ENCODE measurements at regions not wholly inside any gene's neighbourhood (a gene's known extent, or its start where the extent isn't known, plus 50 kb on each side); places are given as distances from the start of the nearest gene placed in this dataset.

GRCh38 chr15:61383421-61383820 lies 154.3 kb upstream of the RORA start:
- TF ChIP-seq CTCF (IDR thresholded peaks at IDR 0.05 in 2 of 3, conservative IDR thresholded peaks at IDR 0.05 in 1 of 3; ENCODE audit: borderline replicate concordance in 1 of 3, insufficient read depth in 1 of 3, low read depth in 2 of 3, low read length in 2 of 3) (no peak), ZNF274 (IDR thresholded peaks at IDR 0.05; ENCODE audit: low read depth, low read length) (no peak), RAD21 (IDR thresholded peaks at IDR 0.05; ENCODE audit: low read depth) (no peak), JUND (IDR thresholded peaks at IDR 0.05) (no peak), ZFX (IDR thresholded peaks at IDR 0.05) (no peak), EZH2 (IDR thresholded peaks at IDR 0.05) (no peak), SIN3A (IDR thresholded peaks at IDR 0.05; ENCODE audit: low read depth) (no peak), SP1 (IDR thresholded peaks at IDR 0.05; ENCODE audit: low read depth) (no peak), POLR2A (IDR thresholded peaks at IDR 0.05; ENCODE audit: borderline replicate concordance, extremely low read depth, insufficient read depth, insufficient read length) (no peak), TCF7L2 (IDR thresholded peaks at IDR 0.05; ENCODE audit: borderline replicate concordance, extremely low read depth, insufficient read depth, insufficient read length) (no peak), EZH2phosphoT487 (IDR thresholded peaks at IDR 0.05; ENCODE audit: borderline replicate concordance) (no peak), POLR2AphosphoS5 (IDR thresholded peaks at IDR 0.05; ENCODE audit: low read depth, low read length) (no peak), REST (IDR thresholded peaks at IDR 0.05; ENCODE audit: low read depth) (no peak), FOSL1 (IDR thresholded peaks at IDR 0.05; ENCODE audit: low read depth) (no peak)
